ENCODE measurements at regions not wholly inside any gene's neighbourhood (a gene's known extent, or its start where the extent isn't known, plus 50 kb on each side); places are given as distances from the start of the nearest gene placed in this dataset.

DNA sequence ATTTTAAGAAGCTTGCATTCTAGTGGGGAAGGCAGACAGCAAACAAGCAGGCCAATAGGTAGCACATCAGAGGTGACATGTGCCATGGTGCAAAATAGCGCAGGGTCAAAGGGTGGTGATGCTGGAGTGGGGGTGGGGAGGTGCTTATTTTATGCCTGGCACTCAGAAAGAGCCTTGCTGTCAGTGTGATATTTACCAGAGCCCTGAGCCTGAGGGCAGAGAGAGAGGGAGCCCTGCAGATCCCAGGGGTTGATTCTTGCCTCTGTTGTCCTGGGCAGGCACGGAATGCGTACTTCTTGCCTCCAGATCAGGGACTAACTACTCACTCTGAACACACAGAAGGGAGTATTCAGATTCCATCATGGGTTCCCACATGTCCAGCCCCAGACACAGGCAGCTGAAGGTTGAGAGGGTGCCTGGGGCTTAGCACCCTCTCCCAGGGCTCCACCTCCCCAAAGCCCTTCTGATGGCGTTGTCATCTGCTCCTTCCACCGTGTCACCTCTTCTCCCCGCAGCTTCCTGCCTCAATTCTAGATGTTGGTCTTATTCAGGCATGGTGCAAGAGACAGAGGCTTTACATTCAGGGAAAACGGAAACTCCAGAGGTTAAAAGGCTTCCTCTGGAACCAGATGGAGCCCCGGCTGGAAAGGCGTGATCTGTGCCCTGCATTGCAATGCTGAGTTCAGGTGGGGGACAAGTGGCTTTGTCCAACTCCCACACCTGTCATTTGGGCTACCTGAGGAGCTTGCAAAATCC lies 252.3 kb downstream of the HAUS1 start:
- Histone ChIP-seq H3K36me3 (ENCODE audit: control insufficient read depth, insufficient read depth, low read length) (no peaks in the 10 kb centered on the region), H3K27ac (ENCODE audit: low read length) (no peak overlapping the region), H3K9me3 (ENCODE audit: control insufficient read depth, low read depth, low read length) (no peaks in the 10 kb centered on the region), H3K4me3 (ENCODE audit: low read length) (no peak overlapping the region), H3K4me1 (ENCODE audit: control insufficient read depth, insufficient read depth, low read length) (no peaks in the 10 kb centered on the region), H3K27me3 (ENCODE audit: control insufficient read depth, insufficient read depth, low read length) (no peaks in the 10 kb centered on the region)
- DNase-seq: no peak
- 80% methylated on average over 1 of the region's 9 CpGs for WGBS (ENCODE audit: insufficient coverage, low lambda C conversion rate)

- no peaks in the 10 kb centered on the region for H3K9me3 ChIP-seq (ENCODE audit: control insufficient read depth, low read depth, low read length)
- no peaks in the 10 kb centered on the region for H3K4me1 ChIP-seq (ENCODE audit: control insufficient read depth, insufficient read depth, low read length)
- no CpG with 5 or more reads among the region's 4 CpGs for WGBS (ENCODE audit: insufficient coverage, low lambda C conversion rate)
- H3K27ac ChIP-seq (ENCODE audit: low read length): no peak overlapping the region
- no peaks in the 10 kb centered on the region for H3K36me3 ChIP-seq (ENCODE audit: control insufficient read depth, insufficient read depth, low read length)
- DNase-seq: no peak
- H3K27me3 ChIP-seq (ENCODE audit: control insufficient read depth, insufficient read depth, low read length): no peaks in the 10 kb centered on the region
- H3K4me3 ChIP-seq (ENCODE audit: low read length): no peak overlapping the region
Observed at GRCh38 chr18:46360102-46360699, 256.0 kb downstream of the HAUS1 start.

GRCh38 chr18:46360866-46361265 lies 256.7 kb downstream of the HAUS1 start:
- Histone ChIP-seq H3K4me3 (ENCODE audit: low read length) (no peak overlapping the region), H3K27me3 (ENCODE audit: control insufficient read depth, insufficient read depth, low read length) (no peaks in the 10 kb centered on the region), H3K27ac (ENCODE audit: low read length) (no peak overlapping the region), H3K36me3 (ENCODE audit: control insufficient read depth, insufficient read depth, low read length) (no peaks in the 10 kb centered on the region), H3K4me1 (ENCODE audit: control insufficient read depth, insufficient read depth, low read length) (no peaks in the 10 kb centered on the region), H3K9me3 (ENCODE audit: control insufficient read depth, low read depth, low read length) (no peaks in the 10 kb centered on the region)
- WGBS (ENCODE audit: insufficient coverage, low lambda C conversion rate): no CpG with 5 or more reads among the region's 3 CpGs
- DNase-seq: no peak

DNA sequence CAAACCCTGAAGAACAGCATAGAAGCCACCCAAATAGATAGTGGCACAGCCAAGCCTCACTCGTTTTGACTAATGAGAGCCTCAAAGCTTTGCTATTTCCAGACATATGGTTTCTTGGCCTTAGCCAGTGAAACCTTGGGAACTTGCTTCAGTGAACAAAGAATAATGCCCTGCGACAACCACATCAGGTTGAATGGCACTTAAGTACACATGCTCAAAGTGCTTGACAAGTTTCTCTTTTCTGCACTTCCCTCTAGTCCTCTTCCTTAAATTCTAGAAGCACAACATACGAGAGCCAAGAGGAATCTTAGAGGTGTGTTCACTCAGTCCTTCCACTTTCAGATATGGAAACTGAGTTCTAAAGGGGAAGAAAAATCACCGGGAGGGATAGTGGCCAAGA lies 258.3 kb downstream of the HAUS1 start:
- no peak overlapping the region for H3K4me3 ChIP-seq (ENCODE audit: low read length)
- H3K9me3 ChIP-seq (ENCODE audit: control insufficient read depth, low read depth, low read length): no peaks in the 10 kb centered on the region
- H3K27me3 ChIP-seq (ENCODE audit: control insufficient read depth, insufficient read depth, low read length): no peaks in the 10 kb centered on the region
- H3K4me1 ChIP-seq (ENCODE audit: control insufficient read depth, insufficient read depth, low read length): no peaks in the 10 kb centered on the region
- no peaks in the 10 kb centered on the region for H3K36me3 ChIP-seq (ENCODE audit: control insufficient read depth, insufficient read depth, low read length)
- no peak for DNase-seq
- H3K27ac ChIP-seq (ENCODE audit: low read length): no peak overlapping the region
- WGBS (ENCODE audit: insufficient coverage, low lambda C conversion rate): no CpG with 5 or more reads among the region's 4 CpGs

DNA sequence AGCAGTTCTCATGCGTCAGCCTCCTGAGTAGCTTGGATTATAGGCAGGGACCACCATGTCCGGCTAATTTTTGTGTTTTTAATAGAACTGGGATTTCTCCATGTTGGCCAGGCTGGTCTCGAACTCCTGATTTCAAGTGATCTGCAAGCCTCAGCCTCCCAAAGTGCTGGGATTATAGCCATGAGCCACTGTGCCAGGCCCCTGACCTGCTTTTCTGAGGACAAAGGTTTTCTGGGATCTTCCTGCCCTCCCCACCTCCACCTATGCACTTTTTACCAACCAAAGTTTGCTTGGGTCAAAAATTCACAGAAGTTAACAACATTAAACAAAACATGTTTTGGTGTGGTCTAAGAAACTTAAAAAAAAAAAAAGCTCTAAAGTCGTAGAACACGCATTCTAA lies 259.9 kb downstream of the HAUS1 start:
- WGBS (ENCODE audit: insufficient coverage, low lambda C conversion rate): no CpG with 5 or more reads among the region's 5 CpGs
- Histone ChIP-seq H3K27ac (ENCODE audit: low read length) (no peak overlapping the region), H3K9me3 (ENCODE audit: control insufficient read depth, low read depth, low read length) (no peaks in the 10 kb centered on the region), H3K4me3 (ENCODE audit: low read length) (no peak overlapping the region), H3K36me3 (ENCODE audit: control insufficient read depth, insufficient read depth, low read length) (no peaks in the 10 kb centered on the region), H3K4me1 (ENCODE audit: control insufficient read depth, insufficient read depth, low read length) (no peaks in the 10 kb centered on the region), H3K27me3 (ENCODE audit: control insufficient read depth, insufficient read depth, low read length) (no peaks in the 10 kb centered on the region)
- DNase-seq: no peak

- Histone ChIP-seq H3K27ac (ENCODE audit: low read length) (no peak overlapping the region), H3K36me3 (ENCODE audit: control insufficient read depth, insufficient read depth, low read length) (no peaks in the 10 kb centered on the region), H3K27me3 (ENCODE audit: control insufficient read depth, insufficient read depth, low read length) (no peaks in the 10 kb centered on the region), H3K4me3 (ENCODE audit: low read length) (no peak overlapping the region), H3K4me1 (ENCODE audit: control insufficient read depth, insufficient read depth, low read length) (no peaks in the 10 kb centered on the region), H3K9me3 (ENCODE audit: control insufficient read depth, low read depth, low read length) (no peaks in the 10 kb centered on the region)
- DNase-seq: no peak
- no CpG with 5 or more reads among the region's 4 CpGs for WGBS (ENCODE audit: insufficient coverage, low lambda C conversion rate)
Observed at GRCh38 chr18:46366201-46366600, 262.0 kb downstream of the HAUS1 start.

DNA sequence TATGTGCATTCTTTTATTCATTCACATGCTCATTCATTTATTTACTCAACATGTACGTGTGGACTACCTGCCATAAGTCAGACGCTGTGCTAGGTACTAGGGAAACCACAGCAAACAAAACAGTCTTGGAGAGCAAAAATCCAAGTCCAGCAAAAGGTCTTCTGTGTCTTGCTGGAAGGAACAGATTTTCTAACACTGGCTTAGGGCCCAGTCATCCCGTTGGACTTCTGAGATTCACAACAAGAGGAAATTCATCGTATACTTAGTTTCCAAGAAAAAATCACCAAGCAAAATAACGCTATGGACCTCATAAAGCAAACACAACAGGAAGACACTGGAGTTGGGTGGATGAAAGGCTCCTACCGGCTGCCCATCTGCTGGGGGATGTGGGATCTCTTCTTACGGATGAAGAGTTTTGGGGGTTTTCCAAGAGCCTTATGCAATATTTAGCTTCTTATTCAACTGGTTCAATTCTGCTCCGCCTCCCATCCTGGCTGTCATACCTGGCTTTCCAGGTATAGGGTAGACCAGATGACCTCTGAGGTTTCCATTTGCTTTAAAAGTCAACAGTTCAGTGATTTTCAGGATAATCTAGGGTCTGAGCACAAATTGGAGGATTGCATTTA lies 262.7 kb downstream of the HAUS1 start:
- Histone ChIP-seq H3K9me3 (ENCODE audit: control insufficient read depth, low read depth, low read length) (no peaks in the 10 kb centered on the region), H3K4me3 (ENCODE audit: low read length) (no peak overlapping the region), H3K4me1 (ENCODE audit: control insufficient read depth, insufficient read depth, low read length) (no peaks in the 10 kb centered on the region), H3K27ac (ENCODE audit: low read length) (no peak overlapping the region), H3K27me3 (ENCODE audit: control insufficient read depth, insufficient read depth, low read length) (no peaks in the 10 kb centered on the region), H3K36me3 (ENCODE audit: control insufficient read depth, insufficient read depth, low read length) (no peaks in the 10 kb centered on the region)
- no CpG with 5 or more reads among the region's 8 CpGs for WGBS (ENCODE audit: insufficient coverage, low lambda C conversion rate)
- no peak for DNase-seq

GRCh38 chr18:46369323-46369722 lies 265.1 kb downstream of the HAUS1 start:
- Histone ChIP-seq H3K36me3 (ENCODE audit: control insufficient read depth, insufficient read depth, low read length) (no peaks in the 10 kb centered on the region), H3K9me3 (ENCODE audit: control insufficient read depth, low read depth, low read length) (no peaks in the 10 kb centered on the region), H3K27me3 (ENCODE audit: control insufficient read depth, insufficient read depth, low read length) (no peaks in the 10 kb centered on the region), H3K27ac (ENCODE audit: low read length) (no peak overlapping the region), H3K4me3 (ENCODE audit: low read length) (no peak overlapping the region), H3K4me1 (ENCODE audit: control insufficient read depth, insufficient read depth, low read length) (no peaks in the 10 kb centered on the region)
- WGBS (ENCODE audit: insufficient coverage, low lambda C conversion rate): no CpG with 5 or more reads among the region's 4 CpGs
- DNase-seq: no peak

- no peaks in the 10 kb centered on the region for H3K36me3 ChIP-seq (ENCODE audit: control insufficient read depth, insufficient read depth, low read length)
- DNase-seq: no peak
- H3K27ac ChIP-seq (ENCODE audit: low read length): no peak overlapping the region
- H3K4me1 ChIP-seq (ENCODE audit: control insufficient read depth, insufficient read depth, low read length): no peaks in the 10 kb centered on the region
- no peaks in the 10 kb centered on the region for H3K27me3 ChIP-seq (ENCODE audit: control insufficient read depth, insufficient read depth, low read length)
- no peaks in the 10 kb centered on the region for H3K9me3 ChIP-seq (ENCODE audit: control insufficient read depth, low read depth, low read length)
- no peak overlapping the region for H3K4me3 ChIP-seq (ENCODE audit: low read length)
- WGBS (ENCODE audit: insufficient coverage, low lambda C conversion rate): no CpG with 5 or more reads among the region's 7 CpGs
Observed at GRCh38 chr18:46370898-46371297, 266.7 kb downstream of the HAUS1 start.

DNA sequence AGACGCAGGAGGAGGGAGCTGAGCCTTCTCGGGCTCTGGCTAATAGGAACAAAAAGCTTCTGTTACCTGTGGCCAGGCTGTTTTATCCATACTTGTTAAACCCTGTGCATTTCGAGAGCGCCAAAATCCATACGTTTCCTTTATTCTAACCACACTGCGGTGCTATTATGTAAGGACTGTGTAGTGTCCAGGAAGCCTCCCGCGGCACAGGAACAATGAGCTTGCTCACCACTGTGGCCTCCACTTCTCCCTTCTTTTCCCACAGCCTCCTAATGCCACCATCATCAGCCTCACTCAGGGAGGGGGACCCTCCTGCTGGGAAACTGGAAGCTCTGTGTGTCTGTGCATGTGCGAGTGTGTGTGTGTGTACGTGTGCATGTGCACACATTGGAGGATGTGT lies 268.5 kb downstream of the HAUS1 start:
- DNase-seq: no peak
- H3K27ac ChIP-seq (ENCODE audit: low read length): no peak overlapping the region
- no peak overlapping the region for H3K4me3 ChIP-seq (ENCODE audit: low read length)
- H3K27me3 ChIP-seq (ENCODE audit: control insufficient read depth, insufficient read depth, low read length): no peaks in the 10 kb centered on the region
- H3K9me3 ChIP-seq (ENCODE audit: control insufficient read depth, low read depth, low read length): no peaks in the 10 kb centered on the region
- H3K36me3 ChIP-seq (ENCODE audit: control insufficient read depth, insufficient read depth, low read length): no peaks in the 10 kb centered on the region
- WGBS (ENCODE audit: insufficient coverage, low lambda C conversion rate): no CpG with 5 or more reads among the region's 10 CpGs
- H3K4me1 ChIP-seq (ENCODE audit: control insufficient read depth, insufficient read depth, low read length): no peaks in the 10 kb centered on the region

All from large intestine (tissue), 3 donors.